MM.1S (cell line): ENCODE measurements at regions not wholly inside any gene's neighbourhood (a gene's known extent, or its start where the extent isn't known, plus 50 kb on each side); places are given as distances from the start of the nearest gene placed in this dataset.

Experiments used
- CTCF ChIP-seq: fragments of 300-600 bp; sonication (generic); IDR thresholded peaks from 2 replicates; pipeline ENCODE4 v1.5.1; 2016; ENCODE audit warnings: antibody characterized with exemption, low read length, mixed read lengths
- EZH2 ChIP-seq: fragments of 300-600 bp; sonication (generic); optimal IDR thresholded peaks from 2 replicates; pipeline ENCODE3; 2017; ENCODE audit warnings: low read depth, mild to moderate bottlenecking, antibody characterized with exemption, low read length, mixed read lengths

GRCh38 chr15:35312344-35312743, 227.2 kb upstream of the NANOGP8 start:
- TF ChIP-seq CTCF (no peak), EZH2 (no peak)
